ENCODE measurements at regions not wholly inside any gene's neighbourhood (a gene's known extent, or its start where the extent isn't known, plus 50 kb on each side); places are given as distances from the start of the nearest gene placed in this dataset.

GRCh38 chr1:112256411-112256810 lies 139.6 kb upstream of the CTTNBP2NL start:
- TF ChIP-seq, protein P1, sequence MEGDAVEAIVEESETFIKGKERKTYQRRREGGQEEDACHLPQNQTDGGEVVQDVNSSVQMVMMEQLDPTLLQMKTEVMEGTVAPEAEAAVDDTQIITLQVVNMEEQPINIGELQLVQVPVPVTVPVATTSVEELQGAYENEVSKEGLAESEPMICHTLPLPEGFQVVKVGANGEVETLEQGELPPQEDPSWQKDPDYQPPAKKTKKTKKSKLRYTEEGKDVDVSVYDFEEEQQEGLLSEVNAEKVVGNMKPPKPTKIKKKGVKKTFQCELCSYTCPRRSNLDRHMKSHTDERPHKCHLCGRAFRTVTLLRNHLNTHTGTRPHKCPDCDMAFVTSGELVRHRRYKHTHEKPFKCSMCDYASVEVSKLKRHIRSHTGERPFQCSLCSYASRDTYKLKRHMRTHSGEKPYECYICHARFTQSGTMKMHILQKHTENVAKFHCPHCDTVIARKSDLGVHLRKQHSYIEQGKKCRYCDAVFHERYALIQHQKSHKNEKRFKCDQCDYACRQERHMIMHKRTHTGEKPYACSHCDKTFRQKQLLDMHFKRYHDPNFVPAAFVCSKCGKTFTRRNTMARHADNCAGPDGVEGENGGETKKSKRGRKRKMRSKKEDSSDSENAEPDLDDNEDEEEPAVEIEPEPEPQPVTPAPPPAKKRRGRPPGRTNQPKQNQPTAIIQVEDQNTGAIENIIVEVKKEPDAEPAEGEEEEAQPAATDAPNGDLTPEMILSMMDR (IDR thresholded peaks at IDR 0.05; ENCODE audit: low read depth, low read length), result no peak
- TF ChIP-seq EZH2phosphoT487 (IDR thresholded peaks at IDR 0.05; ENCODE audit: low read depth), result no peak
- Histone ChIP-seq H3K27me3 (ENCODE audit: low read depth, low read length) (0 out of 2 replicates have a peak, but pooled peaks cover 7% of the 10 kb centered on the region), H3K4me3 (ENCODE audit: low read length) (no peak overlapping the region), H3K36me3 (replicated peaks; ENCODE audit: low read depth, low read length) (no peaks in the 10 kb centered on the region), H4K20me1 (ENCODE audit: insufficient read depth, low read length) (no peaks in the 10 kb centered on the region), H3K9me3 (ENCODE audit: insufficient read depth, low read length) (no peaks in the 10 kb centered on the region), H3K4me1 (ENCODE audit: low read length) (no peaks in the 10 kb centered on the region; the same call in 1 of the 2 replicates), H3K27ac (ENCODE audit: low read length) (no peak overlapping the region), H2AFZ (ENCODE audit: low read depth, low read length) (no peak overlapping the region), H3K79me2 (ENCODE audit: low read length) (no peaks in the 10 kb centered on the region), H3K4me2 (ENCODE audit: low read length) (no peak overlapping the region), H3K9ac (ENCODE audit: low read length) (no peak overlapping the region)

GRCh38 chr1:112257043-112257835 lies 138.8 kb upstream of the CTTNBP2NL start:
- H3K9me3 ChIP-seq (ENCODE audit: insufficient read depth, low read length), result no peaks in the 10 kb centered on the region
- H3K27ac ChIP-seq (ENCODE audit: low read length), result no peak overlapping the region
- H2AFZ ChIP-seq (ENCODE audit: low read depth, low read length), result no peak overlapping the region
- H4K20me1 ChIP-seq (ENCODE audit: insufficient read depth, low read length), result no peaks in the 10 kb centered on the region
- no peak overlapping the region for H3K4me2 ChIP-seq (ENCODE audit: low read length)
- H3K4me3 ChIP-seq (ENCODE audit: low read length), result no peak overlapping the region
- no peak for TF ChIP-seq EZH2phosphoT487 (IDR thresholded peaks at IDR 0.05; ENCODE audit: low read depth)
- TF ChIP-seq, protein P1 (IDR thresholded peaks at IDR 0.05; ENCODE audit: low read depth, low read length), result no peak
- no peaks in the 10 kb centered on the region for H3K36me3 ChIP-seq (replicated peaks; ENCODE audit: low read depth, low read length)
- 0 out of 2 replicates have a peak, but pooled peaks cover 7% of the 10 kb centered on the region for H3K27me3 ChIP-seq (ENCODE audit: low read depth, low read length)
- no peaks in the 10 kb centered on the region; the same call in 1 of the 2 replicates for H3K4me1 ChIP-seq (ENCODE audit: low read length)
- H3K79me2 ChIP-seq (ENCODE audit: low read length), result no peaks in the 10 kb centered on the region
- no peak overlapping the region for H3K9ac ChIP-seq (ENCODE audit: low read length)

GRCh38 chr1:112260699-112261098 lies 135.3 kb upstream of the CTTNBP2NL start:
- Histone ChIP-seq H3K9me3 (ENCODE audit: insufficient read depth, low read length) (no peaks in the 10 kb centered on the region), H3K79me2 (ENCODE audit: low read length) (no peaks in the 10 kb centered on the region), H3K27me3 (ENCODE audit: low read depth, low read length) (0 out of 2 replicates have a peak, but pooled peaks cover 7% of the 10 kb centered on the region), H3K36me3 (replicated peaks; ENCODE audit: low read depth, low read length) (no peaks in the 10 kb centered on the region), H3K27ac (ENCODE audit: low read length) (no peak overlapping the region), H3K4me2 (ENCODE audit: low read length) (no peak overlapping the region), H3K4me1 (ENCODE audit: low read length) (peaks cover 17% of the 10 kb centered on the region), H4K20me1 (ENCODE audit: insufficient read depth, low read length) (no peaks in the 10 kb centered on the region), H3K9ac (ENCODE audit: low read length) (no peak overlapping the region), H2AFZ (ENCODE audit: low read depth, low read length) (no peak overlapping the region), H3K4me3 (ENCODE audit: low read length) (no peak overlapping the region)
- TF ChIP-seq, protein P1 (IDR thresholded peaks at IDR 0.05; ENCODE audit: low read depth, low read length), result no peak
- TF ChIP-seq EZH2phosphoT487 (IDR thresholded peaks at IDR 0.05; ENCODE audit: low read depth), result no peak

DNA sequence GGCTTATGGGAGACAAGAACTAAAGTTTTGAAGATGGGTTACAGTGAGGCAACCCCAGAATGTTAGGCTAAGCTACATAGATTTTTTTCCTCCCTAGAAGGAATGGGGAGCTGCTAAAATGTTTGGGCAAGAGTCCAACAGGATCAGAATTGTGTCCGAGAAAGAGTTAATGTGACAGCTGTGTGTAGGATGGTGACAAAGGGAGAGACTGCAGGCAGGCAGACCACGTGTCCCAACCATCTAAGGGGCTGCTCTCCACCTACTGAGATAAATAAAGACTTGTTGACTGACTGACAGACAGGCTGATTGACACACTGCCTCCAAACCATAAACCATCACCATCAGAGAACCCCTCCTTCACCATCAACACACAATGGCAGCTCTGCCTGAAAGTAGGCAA lies 133.7 kb upstream of the CTTNBP2NL start:
- no peaks in the 10 kb centered on the region for H4K20me1 ChIP-seq (ENCODE audit: insufficient read depth, low read length)
- TF ChIP-seq, protein P1 (IDR thresholded peaks at IDR 0.05; ENCODE audit: low read depth, low read length), result no peak
- H3K4me1 ChIP-seq (ENCODE audit: low read length), result peaks cover 23% of the 10 kb centered on the region
- no peak overlapping the region for H3K27ac ChIP-seq (ENCODE audit: low read length)
- no peak overlapping the region for H3K9ac ChIP-seq (ENCODE audit: low read length)
- no peaks in the 10 kb centered on the region for H3K27me3 ChIP-seq (ENCODE audit: low read depth, low read length)
- no peaks in the 10 kb centered on the region for H3K36me3 ChIP-seq (replicated peaks; ENCODE audit: low read depth, low read length)
- no peaks in the 10 kb centered on the region for H3K9me3 ChIP-seq (ENCODE audit: insufficient read depth, low read length)
- H2AFZ ChIP-seq (ENCODE audit: low read depth, low read length), result no peak overlapping the region
- no peak overlapping the region for H3K4me3 ChIP-seq (ENCODE audit: low read length)
- no peak overlapping the region for H3K4me2 ChIP-seq (ENCODE audit: low read length)
- no peaks in the 10 kb centered on the region for H3K79me2 ChIP-seq (ENCODE audit: low read length)

Measured in OCI-LY3 (cell line).